WTC11 (cell line): ENCODE measurements at regions not wholly inside any gene's neighbourhood (a gene's known extent, or its start where the extent isn't known, plus 50 kb on each side); places are given as distances from the start of the nearest gene placed in this dataset.
"Not testable (repeated sequence)": the region's sequence is repeated elsewhere in the genome, so short reads cannot be mapped to it uniquely, and the experiment has no call there.

Experiments used
- ATAC-seq: fragments of 200-7000 bp; cut with Tn5 transposase; 2 replicates; pipeline ENCODE4 v1.10.0; 2021; ENCODE audit warnings: mild to moderate bottlenecking, moderate library complexity
- CTCF ChIA-PET: fragments of 300-600 bp; sonication (Branson Sonifier 250); formaldehyde crosslinking; loops from one replicate; lab custom pipeline; 2021; ENCODE audit warnings: antibody characterized with exemption; lab: Charles Lee
- POLR2A ChIA-PET: fragments of 350-600 bp; sonication (Branson Sonifier 250); formaldehyde crosslinking; loops from one replicate; lab custom pipeline; 2021; ENCODE audit warnings: antibody characterized with exemption; lab: Charles Lee
- DNase-seq: peaks from one replicate; pipeline ENCODE4 v3.0.0; 2021; ENCODE audit warnings: low spot score
- H3K27ac Mint-ChIP-seq: 2 replicates; pipeline ENCODE4 v1.8.0; 2021; ENCODE audit warnings: mixed read lengths
- H3K27me3 Mint-ChIP-seq: 2 replicates; pipeline ENCODE4 v1.8.0; 2021; ENCODE audit warnings: low read depth, mild to moderate bottlenecking, moderate library complexity, mixed read lengths
- H3K36me3 Mint-ChIP-seq: 2 replicates; pipeline ENCODE4 v1.8.0; 2021; ENCODE audit warnings: mixed read lengths
- H3K4me1 Mint-ChIP-seq: 2 replicates; pipeline ENCODE4 v1.8.0; 2022; ENCODE audit warnings: mixed read lengths
- H3K4me3 Mint-ChIP-seq: 2 replicates; pipeline ENCODE4 v1.8.0; 2021; ENCODE audit warnings: mild to moderate bottlenecking, moderate library complexity, mixed read lengths
- H3K9me3 Mint-ChIP-seq: 2 replicates; pipeline ENCODE4 v1.8.0; 2021; ENCODE audit warnings: mixed read lengths

DNA sequence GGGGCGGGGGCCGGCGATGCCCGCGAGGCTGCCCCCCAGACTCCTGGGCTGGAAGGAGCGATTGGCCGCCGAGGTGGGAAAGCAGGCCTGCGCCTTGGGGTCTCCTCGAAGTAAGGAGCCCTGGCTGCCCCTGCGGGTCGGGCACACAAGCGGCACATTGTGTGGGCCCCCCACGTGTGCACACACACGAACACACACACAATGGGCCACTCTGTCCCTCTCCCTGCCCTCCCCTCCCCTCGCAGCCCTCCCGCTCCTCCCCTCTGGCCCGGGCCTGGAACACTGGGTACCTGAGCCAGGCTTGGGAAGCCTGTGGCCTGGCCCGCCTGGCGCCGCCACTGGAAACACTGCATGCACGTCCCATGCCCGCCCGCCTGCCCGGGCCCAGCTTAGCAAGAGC lies 517.1 kb downstream of the TP53TG3F start:
- CTCF ChIA-PET, ATAC-seq, H3K36me3 Mint-ChIP-seq, H3K4me1 Mint-ChIP-seq, H3K4me3 Mint-ChIP-seq, H3K9me3 Mint-ChIP-seq, POLR2A ChIA-PET, H3K27ac Mint-ChIP-seq, DNase-seq, H3K27me3 Mint-ChIP-seq: not testable (repeated sequence)

DNA sequence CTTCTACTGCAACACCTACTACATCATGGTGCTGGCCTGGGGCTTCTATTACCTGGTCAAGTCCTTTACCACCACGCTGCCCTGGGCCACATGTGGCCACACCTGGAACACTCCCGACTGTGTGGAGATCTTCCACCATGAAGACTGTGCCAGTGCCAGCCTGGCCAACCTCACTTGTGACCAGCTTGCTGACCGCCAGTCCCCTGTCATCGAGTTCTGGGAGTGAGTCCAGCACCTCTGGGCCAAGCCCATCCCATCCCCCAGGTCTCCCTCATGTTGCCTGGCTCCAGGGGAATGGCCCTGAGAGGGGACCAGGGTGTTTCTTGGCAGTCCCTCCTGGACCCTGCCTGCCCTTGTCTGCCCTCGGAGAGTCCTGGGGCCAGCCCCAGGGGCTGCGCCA lies 519.4 kb downstream of the TP53TG3F start:
- H3K4me3 Mint-ChIP-seq, CTCF ChIA-PET, POLR2A ChIA-PET, H3K4me1 Mint-ChIP-seq, H3K27ac Mint-ChIP-seq, ATAC-seq, H3K27me3 Mint-ChIP-seq, DNase-seq, H3K9me3 Mint-ChIP-seq, H3K36me3 Mint-ChIP-seq: not testable (repeated sequence)

DNA sequence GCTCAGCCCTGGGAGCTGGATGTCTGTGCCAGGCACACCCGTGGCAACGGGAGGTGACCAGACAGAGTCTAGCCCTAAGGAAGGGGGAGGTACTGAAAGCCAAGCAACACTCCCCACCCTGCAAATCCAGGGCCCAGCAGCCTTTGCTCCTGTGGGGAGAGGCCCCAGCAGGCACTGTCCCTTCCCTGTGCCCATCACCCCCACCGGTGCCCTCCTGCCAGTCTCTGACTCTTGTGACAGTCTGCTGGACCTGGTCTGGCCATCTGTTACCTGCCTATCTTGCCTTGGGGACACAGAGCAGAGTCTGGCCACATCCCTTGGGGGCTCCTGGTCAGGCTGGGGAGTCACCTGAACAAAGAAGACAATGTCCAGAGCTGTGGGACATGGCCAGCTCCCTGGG lies 520.2 kb downstream of the TP53TG3F start:
- DNase-seq, ATAC-seq, H3K9me3 Mint-ChIP-seq, POLR2A ChIA-PET, H3K36me3 Mint-ChIP-seq, CTCF ChIA-PET, H3K4me3 Mint-ChIP-seq, H3K27me3 Mint-ChIP-seq, H3K4me1 Mint-ChIP-seq, H3K27ac Mint-ChIP-seq: not testable (repeated sequence)

DNA sequence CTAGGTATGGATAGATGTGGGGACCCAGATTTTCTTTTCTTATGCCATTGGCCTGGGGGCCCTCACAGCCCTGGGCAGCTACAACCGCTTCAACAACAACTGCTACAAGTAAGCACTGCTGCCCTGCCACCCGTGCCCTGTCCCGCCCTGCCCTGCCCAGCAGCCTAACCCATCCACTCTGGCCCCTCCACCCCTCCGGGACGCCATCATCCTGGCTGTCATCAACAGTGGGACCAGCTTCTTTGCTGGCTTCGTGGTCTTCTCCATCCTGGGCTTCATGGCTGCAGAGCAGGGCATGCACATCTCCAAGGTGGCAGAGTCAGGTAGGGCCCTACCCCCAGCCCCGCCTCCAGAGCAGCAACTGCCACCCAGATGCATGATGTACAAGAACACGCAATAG lies 521.3 kb downstream of the TP53TG3F start:
- ATAC-seq, H3K27ac Mint-ChIP-seq, H3K36me3 Mint-ChIP-seq, H3K27me3 Mint-ChIP-seq, H3K4me3 Mint-ChIP-seq, CTCF ChIA-PET, POLR2A ChIA-PET, H3K4me1 Mint-ChIP-seq, H3K9me3 Mint-ChIP-seq, DNase-seq: not testable (repeated sequence)

DNA sequence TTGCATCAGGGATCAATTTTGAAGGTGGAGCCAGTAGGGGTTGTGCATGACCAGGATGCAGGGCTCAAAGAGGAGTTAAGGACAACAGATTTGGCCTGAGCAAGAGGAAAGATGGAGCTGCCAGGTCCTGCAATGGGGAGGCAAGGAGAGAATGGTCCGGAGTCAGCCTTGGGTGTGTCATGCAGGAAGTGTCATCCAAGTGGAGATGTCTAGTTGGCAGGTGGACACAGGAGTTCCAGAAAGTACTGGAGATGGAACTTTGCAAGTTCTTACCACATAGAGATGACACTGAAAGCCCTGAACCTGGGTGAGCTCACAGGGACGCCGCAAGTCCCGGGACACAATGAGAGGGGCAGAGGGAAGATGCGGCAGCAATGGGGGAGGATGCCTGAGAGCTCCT lies 525.0 kb downstream of the TP53TG3F start:
- CTCF ChIA-PET, POLR2A ChIA-PET, H3K27ac Mint-ChIP-seq, H3K27me3 Mint-ChIP-seq, DNase-seq, H3K4me3 Mint-ChIP-seq, H3K36me3 Mint-ChIP-seq, H3K4me1 Mint-ChIP-seq, ATAC-seq, H3K9me3 Mint-ChIP-seq: not testable (repeated sequence)

DNA sequence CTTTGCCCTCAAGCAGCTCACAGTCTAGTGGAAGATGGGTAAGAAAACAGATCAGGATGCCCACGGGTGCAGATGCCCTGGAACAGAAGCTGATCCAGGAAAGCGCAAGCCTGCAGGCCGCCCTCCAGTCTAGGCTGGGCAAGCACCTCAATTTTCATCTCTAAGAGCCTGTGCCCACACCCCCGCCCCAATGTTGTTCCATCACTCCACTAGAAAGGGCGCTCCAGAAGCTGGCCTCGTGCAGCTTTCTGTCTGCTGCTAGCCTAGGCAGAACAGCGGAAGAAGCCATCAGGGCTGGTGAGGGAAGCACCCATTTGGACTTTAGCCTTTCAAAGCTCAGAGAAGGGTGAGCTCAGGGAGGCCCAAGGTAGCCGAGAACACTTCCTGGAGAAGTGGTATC lies 527.1 kb downstream of the TP53TG3F start:
- H3K27ac Mint-ChIP-seq, H3K4me3 Mint-ChIP-seq, DNase-seq, H3K27me3 Mint-ChIP-seq, ATAC-seq, POLR2A ChIA-PET, H3K4me1 Mint-ChIP-seq, H3K9me3 Mint-ChIP-seq, CTCF ChIA-PET, H3K36me3 Mint-ChIP-seq: not testable (repeated sequence)

DNA sequence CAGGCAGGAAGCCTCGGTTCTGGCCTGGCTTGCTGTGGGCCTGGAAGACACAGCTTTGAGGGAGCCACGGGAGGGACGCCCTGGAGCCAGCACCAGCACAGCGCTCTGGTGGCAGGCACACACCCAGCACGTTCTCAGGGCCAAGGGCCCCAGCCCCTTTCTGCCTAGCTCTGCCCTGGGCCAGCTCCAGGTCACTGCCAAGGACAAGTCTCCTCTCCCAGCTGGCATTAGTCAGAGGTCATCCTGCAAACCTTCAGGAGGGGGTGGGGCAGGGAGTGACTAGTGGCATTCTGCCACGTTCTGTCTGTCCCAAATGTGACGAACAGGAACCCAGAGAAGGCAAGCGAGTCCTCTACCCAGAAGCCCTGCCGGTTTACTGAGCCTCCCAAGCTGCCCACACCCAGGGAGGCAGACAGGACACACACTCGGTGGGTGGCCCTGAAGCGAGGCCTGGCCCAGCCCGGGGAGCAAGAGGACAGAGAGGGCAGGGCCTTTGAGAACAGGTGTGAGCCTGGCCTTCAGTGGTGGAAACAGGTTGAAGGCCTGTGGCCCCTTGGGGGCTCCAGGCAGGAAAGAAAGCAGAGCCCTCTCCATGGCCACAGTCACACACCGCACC lies 528.0 kb downstream of the TP53TG3F start:
- H3K4me1 Mint-ChIP-seq, H3K36me3 Mint-ChIP-seq, H3K27me3 Mint-ChIP-seq, DNase-seq, POLR2A ChIA-PET, H3K9me3 Mint-ChIP-seq, CTCF ChIA-PET, ATAC-seq, H3K4me3 Mint-ChIP-seq, H3K27ac Mint-ChIP-seq: not testable (repeated sequence)

DNA sequence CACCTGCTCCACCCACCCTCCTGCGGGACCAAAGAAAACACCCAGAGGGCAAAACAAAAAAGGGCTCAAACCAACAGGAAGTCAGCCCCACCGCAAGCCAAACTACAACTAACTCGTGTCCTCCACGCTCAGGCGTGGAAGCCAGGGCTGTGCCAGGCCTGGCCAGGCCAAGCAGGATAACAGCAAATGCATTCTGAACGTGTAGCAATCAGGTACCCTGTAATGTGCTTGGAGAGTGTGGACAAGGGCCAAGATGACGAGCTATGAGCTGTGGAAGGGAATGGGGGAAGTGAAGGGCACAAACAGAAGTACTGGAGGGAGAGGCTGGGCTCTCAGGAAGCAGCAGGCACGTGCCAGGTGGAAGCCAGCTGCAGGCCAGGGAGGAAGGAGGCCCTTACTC lies 528.6 kb downstream of the TP53TG3F start:
- H3K4me1 Mint-ChIP-seq, H3K9me3 Mint-ChIP-seq, CTCF ChIA-PET, DNase-seq, H3K4me3 Mint-ChIP-seq, H3K27me3 Mint-ChIP-seq, POLR2A ChIA-PET, ATAC-seq, H3K27ac Mint-ChIP-seq, H3K36me3 Mint-ChIP-seq: not testable (repeated sequence)

DNA sequence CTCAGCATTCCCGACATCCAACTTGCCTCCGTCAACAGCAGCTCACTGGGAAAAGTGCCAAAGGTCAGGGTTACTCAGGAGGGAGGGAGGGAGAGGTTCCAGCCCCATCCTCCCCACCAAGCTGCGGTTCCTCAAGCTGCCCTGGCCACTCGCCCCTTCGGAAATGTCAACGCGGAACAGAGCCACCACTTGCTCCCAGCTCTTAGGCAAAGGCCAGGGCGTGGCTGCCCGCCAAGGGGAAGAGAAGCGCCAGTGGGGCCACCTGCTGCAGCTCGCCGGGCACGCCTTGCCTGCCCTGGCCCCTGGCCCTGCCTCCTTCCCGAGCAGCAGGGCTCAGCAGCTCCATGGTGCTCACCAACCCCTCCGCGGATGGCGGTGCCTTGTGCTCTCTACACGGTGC lies 531.1 kb downstream of the TP53TG3F start:
- H3K36me3 Mint-ChIP-seq: peaks cover 12% of the 10 kb centered on the region
- ATAC-seq, H3K27me3 Mint-ChIP-seq, H3K9me3 Mint-ChIP-seq, DNase-seq, CTCF ChIA-PET, H3K4me1 Mint-ChIP-seq, POLR2A ChIA-PET, H3K4me3 Mint-ChIP-seq, H3K27ac Mint-ChIP-seq: not testable (repeated sequence)

DNA sequence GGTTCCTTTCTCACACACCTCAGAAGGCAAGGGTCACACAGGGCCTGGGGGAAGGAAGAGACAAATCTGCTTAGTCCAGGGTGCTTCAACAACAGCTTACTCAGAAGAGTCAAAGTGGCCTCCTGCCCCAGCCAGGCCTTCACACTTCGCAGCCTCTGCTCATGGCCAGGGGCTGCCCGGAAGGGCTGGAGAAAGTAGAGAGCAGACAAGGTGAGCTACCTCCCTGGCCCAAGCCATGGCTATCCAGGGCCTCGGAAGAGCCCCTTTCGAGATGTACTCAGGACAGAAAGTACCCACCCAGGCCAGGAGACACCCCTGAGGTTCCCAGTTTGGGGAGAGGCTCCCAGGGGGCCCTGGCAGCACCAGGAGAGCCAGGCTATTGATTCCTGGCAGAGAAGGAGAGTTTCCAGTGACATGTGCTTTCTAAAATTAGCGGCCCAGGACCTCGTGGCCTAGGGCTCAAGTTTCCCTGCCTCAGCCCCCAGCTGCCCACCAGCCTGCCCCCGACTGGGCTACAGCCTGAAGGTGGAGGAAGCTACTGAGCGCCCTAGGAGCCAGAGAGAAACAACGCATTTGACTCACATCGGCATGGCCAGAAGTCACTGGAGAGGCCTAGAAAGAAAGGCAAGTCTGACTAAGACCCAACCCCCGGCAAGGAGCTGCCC lies 533.2 kb downstream of the TP53TG3F start:
- H3K4me1 Mint-ChIP-seq, POLR2A ChIA-PET, H3K9me3 Mint-ChIP-seq, H3K27ac Mint-ChIP-seq, H3K27me3 Mint-ChIP-seq, CTCF ChIA-PET, DNase-seq, ATAC-seq, H3K4me3 Mint-ChIP-seq: not testable (repeated sequence)
- H3K36me3 Mint-ChIP-seq: peaks cover 12% of the 10 kb centered on the region

DNA sequence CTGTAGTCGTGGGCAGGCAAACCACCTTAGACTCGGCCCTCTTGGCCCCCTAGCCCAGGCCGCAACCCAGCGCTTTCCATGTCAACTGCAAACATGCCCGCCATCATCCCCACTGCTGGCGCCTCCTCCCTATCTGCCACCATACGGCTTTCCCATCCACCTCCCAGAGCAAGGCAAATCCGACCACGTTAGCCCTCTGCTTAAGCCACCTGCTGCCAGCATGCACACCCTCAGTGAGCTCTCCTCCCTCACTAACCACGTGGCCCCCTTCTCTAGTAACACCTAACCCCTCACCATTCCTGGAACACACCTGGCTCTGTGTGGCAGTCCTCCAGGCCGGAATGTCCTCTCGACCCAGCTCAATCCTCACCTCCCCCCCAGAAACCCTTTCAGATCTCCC lies 534.8 kb downstream of the TP53TG3F start:
- H3K27me3 Mint-ChIP-seq, H3K4me1 Mint-ChIP-seq, ATAC-seq, H3K9me3 Mint-ChIP-seq, CTCF ChIA-PET, POLR2A ChIA-PET, H3K4me3 Mint-ChIP-seq, H3K27ac Mint-ChIP-seq, DNase-seq: not testable (repeated sequence)
- H3K36me3 Mint-ChIP-seq: peaks cover 12% of the 10 kb centered on the region

DNA sequence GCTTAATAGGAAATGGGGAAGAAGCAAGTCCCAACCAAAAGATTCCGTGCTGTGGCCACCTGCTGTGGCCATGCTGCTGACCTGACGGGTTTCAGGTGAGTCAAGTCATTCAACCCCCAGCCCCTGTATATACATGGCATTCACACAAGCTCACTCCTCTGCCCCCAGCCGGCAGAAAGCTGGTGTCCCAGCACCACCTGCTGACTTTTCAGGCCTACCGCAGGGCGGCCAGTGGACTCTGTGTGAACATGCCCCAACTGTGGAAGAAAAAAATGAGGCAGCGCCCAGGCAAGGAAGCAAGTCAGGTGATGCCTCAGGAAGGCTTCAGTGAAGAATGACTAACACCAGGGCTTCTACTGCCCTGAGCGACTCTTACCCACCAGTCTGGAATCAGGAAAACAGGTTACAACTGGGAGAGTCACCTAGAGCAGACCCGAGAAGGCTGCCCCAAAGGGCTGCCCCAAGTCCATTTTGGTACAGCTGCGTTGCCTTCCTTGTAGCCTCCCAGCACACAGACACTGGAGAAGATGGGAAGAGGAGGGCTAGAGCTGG lies 536.5 kb downstream of the TP53TG3F start:
- CTCF ChIA-PET, H3K4me1 Mint-ChIP-seq, H3K9me3 Mint-ChIP-seq, H3K27me3 Mint-ChIP-seq, DNase-seq, ATAC-seq, POLR2A ChIA-PET, H3K27ac Mint-ChIP-seq, H3K4me3 Mint-ChIP-seq: not testable (repeated sequence)
- H3K36me3 Mint-ChIP-seq: peaks cover 12% of the 10 kb centered on the region

DNA sequence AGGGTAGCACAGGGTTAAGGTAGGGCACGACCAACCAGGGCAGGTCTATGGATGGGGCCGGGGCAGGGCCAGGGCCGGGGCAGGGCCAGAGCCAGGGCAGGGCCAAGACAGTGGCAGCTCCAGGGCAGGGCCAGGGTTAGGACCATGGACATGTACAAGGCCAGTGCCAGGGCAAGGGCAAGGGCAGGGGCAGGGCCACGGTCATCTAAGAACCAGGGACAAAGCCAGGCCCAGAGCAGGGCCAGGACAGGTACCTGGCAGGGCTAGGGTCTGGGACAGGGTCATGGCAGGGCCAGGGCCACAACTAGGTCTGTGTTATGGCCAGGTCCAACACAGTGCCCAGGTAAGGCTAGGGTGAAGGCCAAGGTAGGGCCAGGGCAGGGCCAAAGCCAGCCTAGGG lies 541.8 kb downstream of the TP53TG3F start:
- H3K27ac Mint-ChIP-seq, H3K36me3 Mint-ChIP-seq, H3K27me3 Mint-ChIP-seq, POLR2A ChIA-PET, CTCF ChIA-PET, DNase-seq, H3K9me3 Mint-ChIP-seq, ATAC-seq, H3K4me1 Mint-ChIP-seq, H3K4me3 Mint-ChIP-seq: not testable (repeated sequence)
